ENCODE measurements at regions not wholly inside any gene's neighbourhood (a gene's known extent, or its start where the extent isn't known, plus 50 kb on each side); places are given as distances from the start of the nearest gene placed in this dataset.

DNA sequence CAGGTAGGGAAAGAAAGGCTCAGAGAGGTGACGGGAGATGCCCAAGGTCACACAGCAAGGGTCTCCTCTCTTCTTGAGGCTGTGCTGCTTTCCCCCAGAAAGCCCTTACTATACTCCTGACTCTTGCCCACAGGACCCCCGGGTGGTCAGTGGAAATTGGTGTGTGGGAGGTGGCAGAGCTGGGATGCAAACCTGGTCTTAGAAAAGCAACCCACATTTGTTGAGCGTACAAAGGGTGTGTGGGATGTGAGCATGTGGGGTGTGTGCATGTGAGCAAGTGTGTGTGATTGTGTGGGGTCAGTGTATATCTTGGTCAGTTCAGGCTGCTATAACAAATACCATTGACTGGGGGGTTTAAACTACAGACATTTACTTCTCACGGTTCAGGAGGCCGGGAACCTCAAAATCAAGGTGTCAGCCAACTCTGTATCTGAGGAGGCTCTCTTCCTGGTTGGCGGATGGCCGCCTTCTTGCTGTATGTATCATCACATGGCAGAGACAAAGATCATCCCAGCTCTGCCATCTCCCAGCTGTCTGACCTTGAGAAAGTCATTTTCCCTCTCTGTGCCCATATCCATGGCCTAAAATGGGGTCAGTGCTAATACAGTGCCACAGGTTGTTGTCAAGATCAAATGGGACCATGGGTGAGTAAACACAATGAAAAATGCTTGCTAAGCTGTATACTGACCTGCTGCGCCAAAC lies 268.5 kb downstream of the PTPRU start:
- TF ChIP-seq, protein P1, sequence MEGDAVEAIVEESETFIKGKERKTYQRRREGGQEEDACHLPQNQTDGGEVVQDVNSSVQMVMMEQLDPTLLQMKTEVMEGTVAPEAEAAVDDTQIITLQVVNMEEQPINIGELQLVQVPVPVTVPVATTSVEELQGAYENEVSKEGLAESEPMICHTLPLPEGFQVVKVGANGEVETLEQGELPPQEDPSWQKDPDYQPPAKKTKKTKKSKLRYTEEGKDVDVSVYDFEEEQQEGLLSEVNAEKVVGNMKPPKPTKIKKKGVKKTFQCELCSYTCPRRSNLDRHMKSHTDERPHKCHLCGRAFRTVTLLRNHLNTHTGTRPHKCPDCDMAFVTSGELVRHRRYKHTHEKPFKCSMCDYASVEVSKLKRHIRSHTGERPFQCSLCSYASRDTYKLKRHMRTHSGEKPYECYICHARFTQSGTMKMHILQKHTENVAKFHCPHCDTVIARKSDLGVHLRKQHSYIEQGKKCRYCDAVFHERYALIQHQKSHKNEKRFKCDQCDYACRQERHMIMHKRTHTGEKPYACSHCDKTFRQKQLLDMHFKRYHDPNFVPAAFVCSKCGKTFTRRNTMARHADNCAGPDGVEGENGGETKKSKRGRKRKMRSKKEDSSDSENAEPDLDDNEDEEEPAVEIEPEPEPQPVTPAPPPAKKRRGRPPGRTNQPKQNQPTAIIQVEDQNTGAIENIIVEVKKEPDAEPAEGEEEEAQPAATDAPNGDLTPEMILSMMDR (IDR thresholded peaks at IDR 0.05; ENCODE audit: low read depth, low read length) = no peak
- no peaks in the 10 kb centered on the region for H3K9me3 ChIP-seq
- no peaks in the 10 kb centered on the region for H3K36me3 ChIP-seq
- no peak for DNase-seq
- H3K4me3 ChIP-seq (ENCODE audit: low read depth, low read length) = no peak overlapping the region
- H3K4me1 ChIP-seq = no peaks in the 10 kb centered on the region
- no peaks in the 10 kb centered on the region for H3K27me3 ChIP-seq

DNA sequence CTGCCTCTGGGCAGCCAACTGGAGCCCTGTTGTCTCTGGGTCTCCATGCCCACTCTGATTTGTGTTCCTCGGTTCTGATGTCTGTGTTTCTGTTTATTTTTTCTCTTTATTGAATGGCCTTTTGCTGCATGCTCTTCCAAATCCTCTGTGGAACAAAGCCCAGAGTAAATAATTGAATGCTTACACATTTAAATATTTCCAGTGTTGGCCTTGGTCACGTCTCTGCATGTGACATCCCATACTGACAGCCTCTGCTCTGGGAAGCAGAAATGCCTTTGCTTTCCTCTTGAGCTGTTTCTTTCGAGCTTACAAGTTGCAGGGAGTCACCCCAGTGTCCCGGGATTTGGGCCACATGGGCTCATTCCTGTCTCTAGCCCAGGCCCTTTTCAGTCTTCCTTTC lies 267.9 kb downstream of the PTPRU start:
- Histone ChIP-seq H3K9me3 (no peaks in the 10 kb centered on the region), H3K36me3 (no peaks in the 10 kb centered on the region), H3K27me3 (no peaks in the 10 kb centered on the region), H3K4me1 (no peaks in the 10 kb centered on the region), H3K4me3 (ENCODE audit: low read depth, low read length) (no peak overlapping the region)
- TF ChIP-seq, protein P1 (IDR thresholded peaks at IDR 0.05; ENCODE audit: low read depth, low read length) = no peak
- DNase-seq = no peak

DNA sequence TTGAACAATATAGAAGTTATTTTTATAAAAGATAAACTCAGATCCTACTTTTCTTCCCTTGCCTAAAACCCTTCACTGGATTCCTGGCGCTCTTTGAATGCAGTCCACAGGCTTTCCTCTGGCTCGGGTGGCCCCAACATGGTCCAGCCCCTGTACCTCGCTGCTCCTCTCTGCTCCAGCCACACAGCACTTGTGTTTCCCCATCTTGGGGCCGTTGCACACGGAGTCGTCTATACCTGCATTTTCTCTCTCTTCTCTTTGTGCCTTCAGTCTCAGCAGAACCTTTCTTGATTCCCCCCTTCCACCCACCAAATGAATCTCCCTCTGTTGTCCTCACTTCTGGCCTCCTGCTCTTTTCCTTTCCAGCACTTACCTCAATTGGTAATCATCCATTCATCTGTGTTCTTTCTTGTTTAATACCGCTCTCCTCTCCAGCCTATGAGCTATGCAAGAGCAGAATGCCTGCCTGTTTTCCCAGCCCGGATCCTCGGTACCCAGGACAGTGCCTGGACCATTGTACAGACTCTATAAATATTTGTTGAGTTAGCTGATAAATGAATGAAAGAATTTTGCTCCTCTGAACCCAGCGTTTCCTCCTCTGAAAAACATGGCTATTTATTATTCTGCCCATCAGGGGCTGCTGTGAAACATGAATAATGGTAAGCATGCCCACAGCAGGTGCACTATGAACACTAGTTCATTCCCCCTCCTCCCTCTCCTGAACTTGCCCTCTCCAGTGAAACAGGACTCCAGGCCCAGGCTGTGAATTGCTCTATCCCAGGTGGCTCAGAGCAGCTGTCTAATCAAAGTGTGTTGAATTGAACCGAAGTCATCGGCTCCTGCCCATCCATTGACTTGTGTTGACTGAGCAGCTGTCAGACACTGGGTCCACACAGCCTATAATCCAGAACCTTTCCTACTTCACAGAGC lies 266.9 kb downstream of the PTPRU start:
- Histone ChIP-seq H3K27me3 (no peaks in the 10 kb centered on the region), H3K4me3 (ENCODE audit: low read depth, low read length) (no peak overlapping the region), H3K9me3 (no peaks in the 10 kb centered on the region), H3K36me3 (no peaks in the 10 kb centered on the region), H3K4me1 (no peaks in the 10 kb centered on the region)
- TF ChIP-seq, protein P1 (IDR thresholded peaks at IDR 0.05; ENCODE audit: low read depth, low read length) = no peak
- DNase-seq = no peak

DNA sequence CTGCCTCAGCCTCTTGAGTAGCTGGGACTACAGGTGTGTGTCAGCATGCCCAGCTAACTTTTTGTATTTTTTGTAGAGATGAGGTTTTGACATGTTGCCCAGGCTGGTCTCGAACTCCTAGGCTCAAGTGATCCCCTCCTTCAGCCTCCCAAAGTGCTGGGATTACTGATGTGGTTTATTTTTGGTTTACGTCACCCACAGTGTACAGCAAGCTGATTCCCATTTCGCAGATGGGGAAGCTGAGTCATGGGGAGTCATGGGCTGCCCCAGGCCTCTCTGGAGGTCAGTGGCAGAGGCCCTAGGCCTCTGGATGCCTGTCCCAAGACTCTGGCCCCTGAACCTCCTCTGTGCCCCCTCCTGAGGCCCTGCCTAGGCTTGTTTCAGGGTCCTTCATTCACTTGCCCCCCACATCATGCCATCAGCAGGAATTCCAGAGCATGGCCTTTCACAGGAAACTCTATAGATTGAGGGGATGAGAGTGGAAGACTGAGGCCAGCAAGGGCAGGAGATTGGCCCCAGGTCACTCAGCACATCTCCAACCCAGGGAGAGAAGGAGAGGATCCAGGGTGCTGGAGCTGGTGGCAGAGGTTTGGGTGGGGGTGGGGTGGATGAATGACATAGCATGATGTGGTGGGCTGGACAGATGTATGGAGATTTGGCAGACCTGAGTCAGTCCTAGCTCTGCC lies 266.0 kb downstream of the PTPRU start:
- no peak for DNase-seq
- TF ChIP-seq, protein P1 (IDR thresholded peaks at IDR 0.05; ENCODE audit: low read depth, low read length) = no peak

DNA sequence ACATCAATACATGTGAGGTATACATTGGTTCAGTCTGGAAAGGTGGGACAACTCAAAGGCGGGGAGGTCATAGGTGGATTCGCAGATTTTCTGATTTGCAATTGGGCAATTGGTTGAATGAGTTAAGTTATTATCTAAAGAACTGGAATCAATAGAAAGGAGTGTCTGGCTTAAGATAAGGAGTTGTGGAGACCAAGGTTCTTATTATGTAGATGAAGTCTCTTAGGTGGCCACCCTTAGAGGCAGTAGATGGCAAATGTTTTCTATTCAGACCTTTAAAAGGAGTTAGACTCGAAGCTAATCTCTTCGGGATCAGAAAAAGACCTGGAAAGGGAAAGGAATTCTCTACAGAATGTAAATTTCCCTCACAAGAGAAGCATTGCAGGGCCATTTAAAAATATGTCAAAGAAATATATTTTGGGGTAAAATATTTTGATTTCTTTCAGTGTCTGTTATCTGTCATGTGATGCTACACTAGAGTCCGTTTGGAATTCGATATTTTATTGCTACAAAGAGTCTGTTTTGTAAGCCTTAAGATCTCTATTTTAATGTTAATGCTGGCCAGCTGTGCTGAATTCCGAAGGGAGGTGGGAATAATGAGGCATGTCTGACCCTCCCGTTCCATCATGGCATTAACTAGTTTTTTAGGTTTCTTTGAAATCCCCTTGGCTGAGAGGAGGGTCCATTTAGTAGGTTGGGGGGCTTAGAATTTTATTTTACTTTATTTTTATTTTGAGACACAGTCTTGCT lies 265.1 kb downstream of the PTPRU start:
- no peaks in the 10 kb centered on the region for H3K36me3 ChIP-seq
- no peak overlapping the region for H3K4me3 ChIP-seq (ENCODE audit: low read depth, low read length)
- H3K9me3 ChIP-seq = no peaks in the 10 kb centered on the region
- H3K27me3 ChIP-seq = no peaks in the 10 kb centered on the region
- no peak for DNase-seq
- no peaks in the 10 kb centered on the region for H3K4me1 ChIP-seq
- TF ChIP-seq, protein P1 (IDR thresholded peaks at IDR 0.05; ENCODE audit: low read depth, low read length) = no peak

More for the DNA sequence above, 266.0 kb downstream of the PTPRU start:
- no peaks in the 10 kb centered on the region for H3K4me1 ChIP-seq
- no peaks in the 10 kb centered on the region for H3K9me3 ChIP-seq
- no peaks in the 10 kb centered on the region for H3K36me3 ChIP-seq
- no peak overlapping the region for H3K4me3 ChIP-seq (ENCODE audit: low read depth, low read length)
- H3K27me3 ChIP-seq = no peaks in the 10 kb centered on the region
